Endothelial cell of umbilical vein (primary cell): ENCODE measurements at regions not wholly inside any gene's neighbourhood (a gene's known extent, or its start where the extent isn't known, plus 50 kb on each side); places are given as distances from the start of the nearest gene placed in this dataset.

Source experiments
- EZH2 ChIP-seq: IDR thresholded peaks from 2 replicates; pipeline ENCODE4 v1.6.1; 2012; ENCODE audit warnings: borderline replicate concordance, low read depth, mild to moderate bottlenecking, moderate library complexity, low read length, inconsistent platforms; ENCODE audit not compliant: severe bottlenecking
- FOS ChIP-seq: IDR thresholded peaks from 2 replicates; pipeline ENCODE4 v1.6.1; 2011; ENCODE audit warnings: mild to moderate bottlenecking, low read length, moderate library complexity, borderline replicate concordance; ENCODE audit not compliant: insufficient read depth
- MYC ChIP-seq: IDR thresholded peaks from one replicate; pipeline ENCODE4 v1.6.1; 2011; ENCODE audit warnings: mild to moderate bottlenecking, low read depth, low read length
- POLR2A ChIP-seq: IDR thresholded peaks from 2 replicates; pipeline ENCODE4 v1.6.1; 2012; ENCODE audit warnings: low read depth, mild to moderate bottlenecking, control low read depth, low read length
- POLR2AphosphoS5 ChIP-seq: IDR thresholded peaks from 2 replicates; pipeline ENCODE4 v1.6.1; 2012; ENCODE audit warnings: low read depth, mild to moderate bottlenecking, control low read depth, low read length, moderate library complexity; ENCODE audit not compliant: insufficient read depth
- TF ChIP-seq, protein P1 (sequence below), 2 donors: IDR thresholded peaks; 1 replicate in 1 of 2; 2 replicates in 1 of 2; pipeline ENCODE4 v1.5.1; 2011; ENCODE audit warnings: low read length in 2 of 2, mild to moderate bottlenecking in 2 of 2, moderate library complexity in 2 of 2, control low read depth in 1 of 2, inconsistent platforms in 1 of 2, low read depth in 1 of 2; ENCODE audit not compliant: insufficient read depth in 1 of 2; ENCODE audit errors: extremely low read depth in 1 of 2
- TF ChIP-seq, protein P2 (sequence below): IDR thresholded peaks from 2 replicates; pipeline ENCODE4 v1.6.1; 2011; ENCODE audit not compliant: insufficient read depth, insufficient read length

DNA sequence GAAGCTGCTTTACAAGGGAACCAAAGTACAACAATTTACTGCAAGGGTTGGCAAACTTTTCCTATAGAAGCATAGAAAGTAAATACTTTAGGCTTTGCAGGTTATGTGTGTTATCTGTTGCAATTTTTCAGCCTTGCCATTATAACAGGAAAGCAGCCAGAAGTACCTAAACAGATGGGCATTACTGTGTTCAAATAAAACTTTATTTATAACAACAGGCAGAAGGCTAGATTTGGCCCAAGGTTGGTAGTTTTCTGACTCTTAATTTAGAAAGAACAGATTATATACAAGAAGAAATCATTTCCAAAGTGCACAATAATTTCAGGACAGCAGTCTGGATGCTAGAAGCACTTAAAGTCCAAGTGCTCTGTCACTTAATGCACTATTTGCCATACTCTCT lies 307.1 kb downstream of the ANKRD7 start:
- TF ChIP-seq, protein P1, sequence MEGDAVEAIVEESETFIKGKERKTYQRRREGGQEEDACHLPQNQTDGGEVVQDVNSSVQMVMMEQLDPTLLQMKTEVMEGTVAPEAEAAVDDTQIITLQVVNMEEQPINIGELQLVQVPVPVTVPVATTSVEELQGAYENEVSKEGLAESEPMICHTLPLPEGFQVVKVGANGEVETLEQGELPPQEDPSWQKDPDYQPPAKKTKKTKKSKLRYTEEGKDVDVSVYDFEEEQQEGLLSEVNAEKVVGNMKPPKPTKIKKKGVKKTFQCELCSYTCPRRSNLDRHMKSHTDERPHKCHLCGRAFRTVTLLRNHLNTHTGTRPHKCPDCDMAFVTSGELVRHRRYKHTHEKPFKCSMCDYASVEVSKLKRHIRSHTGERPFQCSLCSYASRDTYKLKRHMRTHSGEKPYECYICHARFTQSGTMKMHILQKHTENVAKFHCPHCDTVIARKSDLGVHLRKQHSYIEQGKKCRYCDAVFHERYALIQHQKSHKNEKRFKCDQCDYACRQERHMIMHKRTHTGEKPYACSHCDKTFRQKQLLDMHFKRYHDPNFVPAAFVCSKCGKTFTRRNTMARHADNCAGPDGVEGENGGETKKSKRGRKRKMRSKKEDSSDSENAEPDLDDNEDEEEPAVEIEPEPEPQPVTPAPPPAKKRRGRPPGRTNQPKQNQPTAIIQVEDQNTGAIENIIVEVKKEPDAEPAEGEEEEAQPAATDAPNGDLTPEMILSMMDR (IDR thresholded peaks at IDR 0.05; ENCODE audit: extremely low read depth in 1 of 2, insufficient read depth in 1 of 2, low read depth in 1 of 2, low read length in 2 of 2) = no peak
- no peak for TF ChIP-seq FOS
- TF ChIP-seq POLR2A = no peak
- no peak for TF ChIP-seq EZH2
- no peak for TF ChIP-seq POLR2AphosphoS5
- no peak for TF ChIP-seq MYC
- TF ChIP-seq, protein P2, sequence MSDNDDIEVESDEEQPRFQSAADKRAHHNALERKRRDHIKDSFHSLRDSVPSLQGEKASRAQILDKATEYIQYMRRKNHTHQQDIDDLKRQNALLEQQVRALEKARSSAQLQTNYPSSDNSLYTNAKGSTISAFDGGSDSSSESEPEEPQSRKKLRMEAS = no peak
